ENCODE measurements at regions not wholly inside any gene's neighbourhood (a gene's known extent, or its start where the extent isn't known, plus 50 kb on each side); places are given as distances from the start of the nearest gene placed in this dataset.
"Not testable (repeated sequence)": the region's sequence is repeated elsewhere in the genome, so short reads cannot be mapped to it uniquely, and the experiment has no call there.

GRCh38 chr17:77087650-77088454, 52.9 kb upstream of the SEC14L1 start:
- DNase-seq = no peak

- peak; percentile 98 to 99 for DNase-seq
Measured at GRCh38 chr17:77088455-77089123, 52.2 kb upstream of the SEC14L1 start.

GRCh38 chr17:77089124-77089490, 51.7 kb upstream of the SEC14L1 start:
- DNase-seq = no peak

DNA sequence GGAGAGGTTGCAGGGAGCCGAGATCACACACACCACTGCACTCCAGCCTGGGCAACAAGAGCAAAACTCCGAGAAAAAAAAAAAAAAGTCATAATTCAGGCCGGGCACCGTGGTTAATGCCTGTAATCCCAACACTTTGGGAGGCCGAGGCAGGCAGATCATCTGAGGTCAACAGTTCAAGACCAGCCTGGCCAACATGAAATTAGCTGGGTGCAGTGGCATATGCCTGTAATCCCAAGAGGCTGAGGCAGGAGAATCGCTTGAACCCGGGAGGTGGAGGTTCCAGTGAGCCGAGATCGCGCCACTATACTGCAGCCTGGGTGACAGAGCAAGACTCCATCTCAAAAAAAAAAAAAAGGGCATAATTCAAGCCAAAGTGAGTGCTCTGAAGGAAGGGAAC, 50.8 kb upstream of the SEC14L1 start:
- DNase-seq = not testable (repeated sequence)

DNA sequence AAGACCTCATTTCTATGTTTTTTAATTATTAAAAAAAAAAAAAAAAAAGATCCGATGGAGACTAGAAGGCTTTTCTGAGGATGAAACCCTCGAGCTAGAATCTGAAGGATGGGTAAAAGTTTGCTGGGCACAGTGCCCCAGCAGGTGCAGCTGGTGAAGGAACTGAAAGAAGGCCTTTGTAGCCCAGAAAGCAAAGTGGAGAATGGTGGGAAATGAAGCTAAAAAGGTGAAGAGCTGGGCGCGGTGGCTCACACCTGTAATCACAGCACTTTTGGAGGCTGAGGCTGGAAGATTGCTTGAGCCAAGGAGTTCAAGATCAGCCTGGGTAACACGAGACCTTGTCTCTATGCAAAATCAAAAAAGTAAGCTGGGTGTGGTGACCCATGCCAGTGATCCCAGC, 50.3 kb upstream of the SEC14L1 start:
- DNase-seq = no peak

Measured in inflammatory macrophage (primary cell).